SK-N-SH (cell line): ENCODE measurements at regions not wholly inside any gene's neighbourhood (a gene's known extent, or its start where the extent isn't known, plus 50 kb on each side); places are given as distances from the start of the nearest gene placed in this dataset.

Source experiments
- CTCF ChIA-PET: fragments of 300-600, 350-600 bp; formaldehyde crosslinking; extraction: SDS; loops from one replicate; lab custom pipeline; 2021; lab: Yijun Ruan, JAX
- POLR2A ChIA-PET: fragments of 350-600 bp; sonication (Branson Sonifier 250); formaldehyde crosslinking; extraction: SDS; loops from one replicate; lab custom pipeline; 2020; ENCODE audit warnings: antibody characterized with exemption, inconsistent platforms; lab: Yijun Ruan, JAX
- DNase-seq: peaks from one replicate; pipeline ENCODE4 v3.0.0; 2012
- H2AFZ ChIP-seq: fragments of 200-600 bp; sonication (generic); 2 replicates; pipeline ENCODE4 v1.8.1; 2016; ENCODE audit warnings: antibody characterized with exemption, mild to moderate bottlenecking, low read depth
- H3F3A ChIP-seq: fragments of 200-600 bp; sonication (generic); replicated peaks from 2 replicates; pipeline ENCODE3; 2016; ENCODE audit warnings: antibody characterized with exemption, mild to moderate bottlenecking; ENCODE audit not compliant: insufficient read depth
- H3K27ac ChIP-seq, 2 experiments: fragments of 200-500 bp in 1 of 2; fragments of 200-600 bp in 1 of 2; sonication (Bioruptor generic) in 1 of 2; sonication (generic), shearing (Covaris generic) in 1 of 2; 2 replicates each; pipeline versions ENCODE4 v1.5.1 to v1.6.1; 2014 to 2016; ENCODE audit warnings: low read depth in 2 of 2, inconsistent platforms in 1 of 2, low read length in 1 of 2, mild to moderate bottlenecking in 1 of 2, mixed read lengths in 1 of 2
- H3K27me3 ChIP-seq: fragments of 200-600 bp; sonication (generic), shearing (Covaris generic); 2 replicates; pipeline ENCODE4 v1.6.1; 2016; ENCODE audit warnings: mixed run types; ENCODE audit not compliant: insufficient read depth
- H3K36me3 ChIP-seq, 2 experiments: fragments of 200-500 bp in 1 of 2; fragments of 200-600 bp in 1 of 2; sonication (Bioruptor generic) in 1 of 2; sonication (generic) in 1 of 2; replicated peaks in 1 of 2; 2 replicates each; pipeline versions ENCODE3 to v1.5.1; 2014 to 2016; ENCODE audit warnings: low read length in 1 of 2, mild to moderate bottlenecking in 1 of 2; ENCODE audit not compliant: insufficient read depth in 2 of 2, control insufficient read depth in 1 of 2
- H3K4me1 ChIP-seq, 2 experiments: fragments of 200-500 bp in 1 of 2; fragments of 200-600 bp in 1 of 2; sonication (Bioruptor generic) in 1 of 2; sonication (generic), shearing (Covaris generic) in 1 of 2; 2 replicates each; pipeline versions ENCODE4 v1.5.1 to v1.6.1; 2014 to 2016; ENCODE audit warnings: low read depth in 1 of 2, low read length in 1 of 2, mixed run types in 1 of 2; ENCODE audit not compliant: insufficient read depth in 2 of 2, control insufficient read depth in 1 of 2
- H3K4me2 ChIP-seq: fragments of 200-600 bp; sonication (generic), shearing (Covaris generic); 2 replicates; pipeline ENCODE4 v1.6.1; 2017; ENCODE audit warnings: mixed run types
- H3K4me3 ChIP-seq, 2 experiments: fragments of 200-500 bp in 1 of 2; fragments of 200-600 bp in 1 of 2; sonication (Bioruptor generic) in 1 of 2; sonication (generic), shearing (Covaris generic) in 1 of 2; 2 replicates each; pipeline versions ENCODE4 v1.5.1 to v1.8.1; 2014 to 2016; ENCODE audit warnings: low read depth in 2 of 2, inconsistent platforms in 1 of 2, low read length in 1 of 2, mild to moderate bottlenecking in 1 of 2, mixed read lengths in 1 of 2, moderate library complexity in 1 of 2
- H3K79me2 ChIP-seq: fragments of 200-600 bp; sonication (generic); 2 replicates; pipeline ENCODE4 v1.8.1; 2017; ENCODE audit warnings: mild to moderate bottlenecking; ENCODE audit not compliant: insufficient read depth
- H3K9ac ChIP-seq: fragments of 200-600 bp; sonication (generic); 2 replicates; pipeline ENCODE4 v1.6.1; 2017; ENCODE audit warnings: mixed run types
- H3K9me2 ChIP-seq: fragments of 200-600 bp; sonication (generic); 2 replicates; pipeline ENCODE4 v1.6.1; 2017; ENCODE audit warnings: mixed run types
- H3K9me3 ChIP-seq: fragments of 200-600 bp; sonication (generic); 2 replicates; pipeline ENCODE4 v1.6.1; 2017; ENCODE audit warnings: mixed run types, mild to moderate bottlenecking, moderate library complexity
- H4K20me1 ChIP-seq: fragments of 200-600 bp; sonication (generic); 2 replicates; pipeline ENCODE4 v1.6.1; 2017; ENCODE audit warnings: mild to moderate bottlenecking, mixed run types; ENCODE audit not compliant: insufficient read depth
- CTCF ChIP-seq: fragments of 200-600 bp; sonication (generic); IDR thresholded peaks from 2 replicates; pipeline ENCODE4 v1.6.1; 2017; ENCODE audit warnings: antibody characterized with exemption, mild to moderate bottlenecking, moderate library complexity
- GATA2 ChIP-seq: sonication (generic); formaldehyde crosslinking; IDR thresholded peaks from 2 replicates; pipeline ENCODE4 v1.5.0; 2020; ENCODE audit warnings: mild to moderate bottlenecking, missing genetic modification reagents
- NRF1 ChIP-seq: IDR thresholded peaks from 2 replicates; pipeline ENCODE4 v1.6.1; 2012; ENCODE audit warnings: low read depth, mild to moderate bottlenecking, low read length
- POLR2AphosphoS5 ChIP-seq: IDR thresholded peaks from 2 replicates; pipeline ENCODE4 v1.6.1; 2012; ENCODE audit warnings: low read depth, low read length
- RFX5 ChIP-seq: IDR thresholded peaks from 2 replicates; pipeline ENCODE4 v1.6.1; 2012; ENCODE audit warnings: mild to moderate bottlenecking, improper control_type of control experiment, low read length
- SMC3 ChIP-seq: IDR thresholded peaks from 2 replicates; pipeline ENCODE4 v1.6.1; 2012; ENCODE audit warnings: low read depth, low read length, improper control_type of control experiment
- TAF1 ChIP-seq: IDR thresholded peaks from 2 replicates; pipeline ENCODE4 v1.6.1; 2012; ENCODE audit warnings: low read depth, mild to moderate bottlenecking, low read length, moderate library complexity, borderline replicate concordance
- USF2 ChIP-seq: fragments of 150-350 bp; IDR thresholded peaks from 2 replicates; pipeline ENCODE4 v1.6.1; 2017; ENCODE audit warnings: antibody characterized with exemption, low read length, low read depth, borderline replicate concordance
- ZBTB33 ChIP-seq: IDR thresholded peaks from 2 replicates; pipeline ENCODE4 v1.4.0; 2012; ENCODE audit warnings: low read depth, borderline replicate concordance
- WGBS: methylation state at CpG from one replicate; pipeline ENCODE4 v1.1.6; 2017; ENCODE audit warnings: low lambda C conversion rate; 5-methylcytosine and 5-hydroxymethylcytosine counted together

GRCh38 chr14:100466111-100466856 lies 120.9 kb downstream of the BEGAIN start:
- H3K27me3 ChIP-seq, result no peaks in the 10 kb centered on the region

GRCh38 chr14:100467046-100467750 lies 120.0 kb downstream of the BEGAIN start:
- peaks cover 0 to 38% of the 10 kb centered on the region in 2 experiments; a peak in 2 of 4 replicates for H3K4me1 ChIP-seq
- no peak overlapping the region; a peak in 1 of 4 replicates for H3K27ac ChIP-seq
- no peaks in the 10 kb centered on the region for H4K20me1 ChIP-seq
- DNase-seq, result no peak
- ChIA-PET CTCF (interaction anchor here (1.0 kb wide), 1 partner anchor 14 kb away, joined by 3 read pairs; no protein-coding TSS in a partner anchor), POLR2A (no interaction called here)
- no peak overlapping the region for H3K9ac ChIP-seq
- H3K4me3 ChIP-seq, result no peak overlapping the region
- no peak overlapping the region for H2AFZ ChIP-seq
- H3K9me2 ChIP-seq, result no peaks in the 10 kb centered on the region
- 87% methylated on average over 11 of the region's 11 CpGs for WGBS
- no peaks in the 10 kb centered on the region for H3K9me3 ChIP-seq
- TF ChIP-seq RFX5, result no peak
- no peak for TF ChIP-seq SMC3
- TF ChIP-seq POLR2AphosphoS5, result no peak
- TF ChIP-seq USF2, result no peak
- TF ChIP-seq TAF1, result no peak
- TF ChIP-seq CTCF, result no peak
- no peak for TF ChIP-seq ZBTB33
- H3K27me3 ChIP-seq, result no peaks in the 10 kb centered on the region
- no peaks in the 10 kb centered on the region for H3K79me2 ChIP-seq
- no peaks in the 10 kb centered on the region for H3F3A ChIP-seq
- H3K4me2 ChIP-seq, result no peak overlapping the region
- H3K36me3 ChIP-seq, result peaks cover 0 to 7% of the 10 kb centered on the region in 2 experiments

More at GRCh38 chr14:100466111-100466856, 120.9 kb downstream of the BEGAIN start:
- Histone ChIP-seq H2AFZ (no peak overlapping the region), H3F3A (no peaks in the 10 kb centered on the region), H3K9me3 (no peaks in the 10 kb centered on the region), H3K36me3 (peaks cover 0 to 7% of the 10 kb centered on the region in 2 experiments), H3K9me2 (no peaks in the 10 kb centered on the region), H3K4me3 (no peak overlapping the region), H3K79me2 (no peaks in the 10 kb centered on the region), H3K9ac (no peak overlapping the region), H3K27ac (no peak overlapping the region; a peak in 1 of 4 replicates), H3K4me1 (peaks cover 0 to 32% of the 10 kb centered on the region in 2 experiments; a peak in 2 of 4 replicates), H3K4me2 (no peak overlapping the region), H4K20me1 (no peaks in the 10 kb centered on the region)
- TF ChIP-seq GATA2 (CRISPR knock-in tag) (no peak), NRF1 (no peak), POLR2AphosphoS5 (no peak)
- no peak for DNase-seq
- 88% methylated on average over 9 of the region's 9 CpGs for WGBS
- ChIA-PET POLR2A (no interaction called here), CTCF (interaction anchor here (1.0 to 1.5 kb wide), 3 partner anchors 10 to 14 kb away, joined by 3 to 5 read pairs (median 4); no protein-coding TSS in a partner anchor)
